ENCODE measurements at regions not wholly inside any gene's neighbourhood (a gene's known extent, or its start where the extent isn't known, plus 50 kb on each side); places are given as distances from the start of the nearest gene placed in this dataset.

DNA sequence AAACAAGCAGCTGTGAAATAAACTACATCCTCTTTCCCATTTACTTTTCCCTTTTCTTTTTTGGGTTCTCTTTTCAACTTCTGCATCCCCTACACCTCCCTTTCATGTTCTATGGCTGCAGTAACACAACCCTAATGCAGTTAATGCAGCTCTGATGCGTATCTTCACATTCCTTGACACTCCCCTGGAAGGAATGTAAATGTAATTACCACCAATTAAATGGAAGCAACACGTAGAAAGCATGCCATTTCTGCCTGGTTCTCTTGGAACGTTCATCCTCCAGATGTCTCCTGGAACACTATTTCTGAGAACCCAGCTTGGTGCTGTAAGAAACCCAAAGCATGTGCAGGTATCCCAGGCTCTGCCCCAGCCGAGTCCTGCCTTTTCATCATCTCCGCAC, 166.8 kb upstream of the FREM2 start:
- DNase-seq = no peak

DNA sequence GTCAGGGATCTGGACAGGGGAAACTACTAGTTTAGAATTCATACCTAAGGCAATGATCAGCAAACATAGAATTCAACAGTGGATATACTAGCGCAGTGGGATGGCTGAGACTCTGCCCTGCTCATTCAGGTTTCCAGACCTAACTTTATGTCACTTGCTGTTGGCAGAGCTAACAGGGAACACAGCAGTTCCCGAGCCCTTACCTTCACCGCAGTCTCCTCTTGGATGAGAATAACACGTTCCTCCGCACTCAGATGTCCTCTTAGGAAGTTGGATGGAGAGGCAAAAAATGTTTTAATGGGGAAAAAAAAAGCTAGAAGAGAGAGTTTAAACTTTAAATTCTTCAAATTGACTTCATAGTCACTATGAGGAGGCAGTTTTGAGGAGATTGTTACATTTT, 159.7 kb upstream of the FREM2 start:
- DNase-seq = no peak

DNA sequence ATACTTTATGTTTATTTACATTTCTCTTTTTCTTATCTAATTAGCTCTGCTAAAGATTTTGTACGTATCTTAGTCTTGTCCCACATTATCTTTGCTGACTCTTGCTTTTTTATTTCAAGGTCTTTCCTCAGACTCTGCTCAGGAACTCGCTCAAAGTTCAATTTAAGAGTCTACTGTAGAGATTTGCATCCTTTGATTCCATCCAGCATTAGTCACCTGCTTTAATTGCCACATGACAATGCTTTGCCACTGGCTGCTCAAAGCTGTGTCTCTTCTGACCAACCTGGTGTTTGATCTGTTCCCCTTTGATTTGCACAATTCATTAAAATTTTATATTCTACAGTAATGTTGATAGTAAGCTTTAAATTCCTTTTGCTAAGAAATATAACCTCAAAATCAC, 157.9 kb upstream of the FREM2 start:
- DNase-seq = no peak

DNA sequence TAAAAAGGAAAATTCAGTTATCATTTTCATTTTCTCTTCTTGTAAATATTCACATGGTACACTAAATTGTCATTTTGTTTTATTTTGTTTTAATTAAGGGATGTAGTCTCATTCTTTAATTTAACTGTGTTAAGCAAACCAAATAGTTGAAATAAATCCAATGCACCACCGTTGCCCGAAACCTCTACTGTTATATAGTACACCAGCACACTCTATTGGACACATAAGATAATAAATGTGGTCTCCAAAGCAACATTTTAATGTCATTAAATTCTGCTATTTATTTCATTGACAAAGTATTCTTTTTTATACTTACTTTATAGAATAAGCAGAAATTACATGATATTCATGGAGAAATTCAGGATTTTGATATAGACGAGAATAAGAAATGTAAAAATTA, 156.4 kb upstream of the FREM2 start:
- DNase-seq = no peak

DNA sequence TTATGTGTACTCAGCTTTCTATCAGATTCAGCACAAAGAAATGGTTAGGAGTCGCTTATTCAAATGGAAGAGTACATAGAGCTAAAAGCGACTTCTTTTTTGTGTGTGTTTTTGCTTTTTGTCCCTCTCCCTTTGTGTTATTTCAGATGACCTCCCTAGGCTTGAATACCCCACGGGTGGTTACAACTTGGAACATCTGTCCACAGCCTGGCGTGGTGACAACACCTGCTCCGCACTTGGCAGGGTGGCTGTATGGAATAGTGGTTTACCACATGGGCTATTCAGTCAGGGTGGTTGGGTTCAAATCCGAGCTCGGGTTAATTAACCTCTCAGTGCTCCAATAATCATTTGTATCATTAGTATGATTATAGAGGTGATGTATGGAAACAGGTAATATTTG, 151.6 kb upstream of the FREM2 start:
- DNase-seq = no peak

DNA sequence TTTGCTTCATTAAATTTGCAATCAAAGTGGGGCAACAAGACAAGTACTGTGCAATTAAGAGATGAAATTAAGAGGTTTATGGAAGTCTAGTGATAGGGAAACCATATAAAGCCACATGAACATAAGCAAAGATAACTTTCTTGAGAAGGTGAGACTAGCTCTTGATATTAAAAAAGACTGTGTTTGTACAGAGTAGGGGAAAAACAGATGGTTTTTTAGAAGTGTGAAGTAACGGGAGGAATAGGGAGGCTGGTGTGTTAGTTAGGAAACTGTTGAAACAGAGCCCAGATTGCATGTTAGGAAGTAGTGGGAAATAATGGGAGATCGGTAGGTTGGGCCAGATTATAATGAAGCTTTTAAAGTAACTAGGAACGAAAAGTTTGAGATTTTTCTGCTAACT, 149.8 kb upstream of the FREM2 start:
- no peak for DNase-seq

DNA sequence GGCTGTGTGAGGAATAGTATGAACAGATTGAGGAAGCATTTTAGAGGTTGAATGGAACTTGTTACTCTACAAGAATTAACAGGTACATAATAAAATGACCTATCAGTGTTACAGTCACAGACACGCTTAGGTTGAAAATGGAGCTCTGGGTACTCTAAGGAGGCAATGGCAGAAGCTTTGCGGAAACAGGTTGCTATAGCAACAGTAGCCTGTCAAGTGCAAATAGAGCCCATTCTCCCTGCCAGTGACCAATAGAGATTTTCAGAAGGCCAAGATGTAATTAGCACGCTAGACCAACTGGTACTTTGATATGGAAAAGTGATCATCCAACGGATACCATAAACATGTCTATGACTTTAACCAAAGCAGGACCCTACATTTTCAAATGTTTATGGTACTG, 148.5 kb upstream of the FREM2 start:
- no peak for DNase-seq

DNA sequence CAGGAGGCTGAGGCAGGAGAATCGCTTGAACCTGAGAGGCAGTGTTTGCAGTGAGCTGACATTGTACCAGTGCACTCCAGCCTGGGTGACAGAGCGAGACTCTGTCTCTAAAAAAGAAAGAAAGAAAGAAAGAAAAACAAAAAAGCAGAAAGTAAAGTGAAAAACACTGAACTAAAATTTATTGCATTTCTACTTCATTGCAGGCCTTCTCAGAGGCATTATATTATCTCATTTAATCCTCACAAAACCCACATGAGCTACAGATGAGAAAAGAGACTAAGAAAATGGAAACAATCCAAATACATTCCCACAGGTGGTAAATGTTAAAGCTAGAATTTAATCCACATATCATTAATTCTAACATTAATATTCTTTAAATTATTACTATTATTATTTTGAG, 147.2 kb upstream of the FREM2 start:
- DNase-seq = no peak

DNA sequence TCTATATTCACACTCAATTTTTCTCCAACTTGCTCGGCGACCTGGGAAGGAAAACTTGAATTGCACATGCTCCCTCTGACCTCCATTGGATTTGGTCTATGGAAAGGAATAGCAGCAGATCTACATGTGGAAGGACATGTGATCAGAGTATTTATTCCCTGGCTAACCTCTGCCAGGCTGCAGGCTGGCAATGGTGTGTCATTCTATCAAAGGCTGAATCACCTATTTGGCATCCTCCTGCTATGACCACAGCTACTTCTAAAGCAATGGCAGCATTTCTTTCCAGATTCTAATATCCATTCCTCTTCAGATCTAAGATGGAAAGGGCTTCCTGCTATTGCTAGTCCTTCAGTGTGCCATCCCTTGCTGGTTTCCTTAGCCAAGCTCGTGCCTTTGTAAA, 144.3 kb upstream of the FREM2 start:
- no peak for DNase-seq

DNA sequence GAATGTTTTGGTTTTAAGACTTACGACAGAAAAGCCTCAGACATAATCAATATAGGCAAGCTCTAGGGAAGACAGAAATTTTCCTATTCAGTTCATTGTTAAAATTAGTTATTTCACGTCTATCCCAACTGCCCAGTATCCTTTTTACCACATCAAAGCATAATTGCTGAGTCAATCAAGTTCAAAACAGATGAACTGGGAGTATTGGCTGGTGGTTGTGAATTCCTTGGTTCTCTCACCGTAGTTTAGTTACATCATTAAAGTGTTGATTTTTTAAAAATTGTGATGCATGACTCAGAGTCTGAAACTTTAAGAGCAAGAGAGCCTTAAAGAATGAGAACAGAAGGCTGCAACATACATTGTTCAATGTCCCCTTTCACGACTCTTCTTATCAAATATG, 143.3 kb upstream of the FREM2 start:
- DNase-seq = no peak

DNA sequence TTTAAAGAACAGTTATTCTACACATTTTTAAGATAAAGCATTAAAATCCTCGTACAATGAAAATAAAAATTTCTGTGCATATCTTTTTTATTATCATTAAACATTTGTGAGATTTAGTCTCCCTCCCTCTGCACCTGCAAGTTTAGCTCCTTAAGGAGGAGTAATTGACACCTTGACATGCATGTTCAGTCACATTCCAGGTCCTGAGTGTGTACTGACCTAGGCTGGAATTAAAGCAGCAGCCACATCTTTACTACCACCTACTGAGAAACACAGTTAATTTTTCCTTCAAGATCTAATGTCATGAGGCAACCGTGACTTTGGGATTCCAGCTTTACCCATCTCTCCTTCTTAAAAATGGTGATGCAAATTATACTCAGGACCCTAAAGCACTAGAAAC, 123.1 kb upstream of the FREM2 start:
- no peak for DNase-seq

DNA sequence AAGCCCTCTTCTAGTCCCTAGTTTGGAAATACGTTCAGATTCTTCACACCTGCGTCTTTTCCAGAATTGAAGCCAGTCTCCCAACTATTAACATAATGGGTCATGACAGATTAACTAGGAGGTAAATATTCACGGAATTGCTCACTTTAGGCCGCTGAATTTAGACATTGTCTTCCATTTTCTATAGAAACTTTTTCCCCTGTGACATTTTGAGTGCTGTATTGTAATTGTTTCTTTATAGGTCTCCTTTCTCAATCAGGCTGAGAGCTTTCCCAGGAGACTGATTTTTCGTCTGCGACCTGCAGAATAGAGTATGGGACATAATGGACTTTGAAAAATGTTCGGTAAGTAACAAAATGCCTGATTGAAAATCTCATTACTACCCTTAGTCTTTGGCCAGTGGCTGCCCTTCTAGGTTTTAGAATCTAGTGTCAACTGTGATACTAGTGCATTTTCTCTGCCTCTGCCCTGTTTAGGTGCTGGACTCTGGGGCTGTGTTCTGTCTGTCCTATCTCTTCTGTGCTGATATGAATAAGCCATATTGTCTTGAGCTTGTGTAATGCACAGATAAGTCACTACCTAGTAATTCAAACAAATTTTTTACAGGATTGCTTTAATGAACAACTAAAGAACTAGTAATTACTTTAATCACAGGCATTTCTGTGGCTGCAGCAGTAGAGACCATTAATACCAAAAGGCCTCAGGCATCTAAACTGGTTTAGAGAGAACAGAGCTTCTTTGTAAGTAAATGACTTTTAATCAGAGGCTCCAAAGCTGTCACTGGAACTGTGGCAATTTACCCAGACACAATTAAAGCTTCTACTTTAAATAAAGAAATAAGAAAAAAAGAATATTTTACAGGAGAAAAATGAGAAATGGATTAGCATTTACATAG, 122.4 kb upstream of the FREM2 start:
- no peak for DNase-seq

DNA sequence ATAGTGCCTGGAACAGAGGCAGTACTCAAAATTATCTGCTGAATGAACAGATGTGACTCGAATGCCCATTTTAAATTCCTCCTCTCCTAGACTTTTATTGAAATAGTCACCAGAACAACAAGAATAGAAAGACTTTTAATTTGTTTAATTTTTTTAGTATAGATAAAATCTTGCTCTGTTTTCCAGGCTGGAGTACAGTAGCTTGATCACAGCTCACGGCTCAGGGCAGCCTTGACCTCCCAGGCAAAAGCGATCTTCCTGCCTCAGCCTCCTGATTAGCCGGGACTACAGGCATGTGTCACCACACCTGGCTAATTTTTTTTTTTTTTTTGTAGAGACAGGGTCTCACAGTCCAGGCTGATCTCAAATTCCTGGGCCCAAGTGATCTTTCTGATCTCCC, 120.9 kb upstream of the FREM2 start:
- no peak for DNase-seq

DNA sequence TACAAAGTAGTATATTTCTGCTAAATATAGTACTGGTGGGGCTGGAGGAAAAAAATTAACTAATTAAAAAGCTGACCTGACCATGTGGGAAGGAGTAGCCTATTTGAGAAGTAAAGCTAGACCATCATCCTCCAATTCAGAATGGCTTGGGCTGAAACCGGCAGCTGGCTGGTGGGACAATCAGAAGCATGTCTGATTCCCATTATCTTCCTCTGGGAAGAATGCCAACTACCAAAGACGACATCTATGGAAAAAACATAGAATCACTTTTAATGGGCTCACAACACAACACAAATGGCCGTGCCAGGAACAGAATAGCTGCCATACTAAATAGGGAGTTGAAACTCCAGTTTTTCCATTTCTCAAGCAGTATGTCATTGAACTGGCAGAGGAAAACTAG, 120.4 kb upstream of the FREM2 start:
- DNase-seq = no peak

DNA sequence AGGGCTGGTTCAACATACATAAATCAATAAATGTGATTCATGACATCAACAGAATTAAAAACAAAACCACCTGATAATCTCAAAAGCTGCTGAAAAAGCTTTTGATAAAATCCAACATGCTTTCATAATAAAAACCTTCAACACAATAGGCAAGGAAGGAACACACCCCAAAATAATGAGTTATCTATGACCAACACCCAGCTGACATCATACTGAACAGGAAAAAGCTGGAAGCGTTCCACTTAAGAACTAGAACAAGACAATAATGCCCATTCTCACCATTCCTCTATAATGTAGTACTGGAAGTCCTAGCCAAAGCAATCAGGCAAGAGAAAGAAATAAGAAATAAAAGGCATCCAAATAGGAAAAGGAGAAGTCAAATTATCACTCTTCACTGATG, 116.2 kb upstream of the FREM2 start:
- no peak for DNase-seq

DNA sequence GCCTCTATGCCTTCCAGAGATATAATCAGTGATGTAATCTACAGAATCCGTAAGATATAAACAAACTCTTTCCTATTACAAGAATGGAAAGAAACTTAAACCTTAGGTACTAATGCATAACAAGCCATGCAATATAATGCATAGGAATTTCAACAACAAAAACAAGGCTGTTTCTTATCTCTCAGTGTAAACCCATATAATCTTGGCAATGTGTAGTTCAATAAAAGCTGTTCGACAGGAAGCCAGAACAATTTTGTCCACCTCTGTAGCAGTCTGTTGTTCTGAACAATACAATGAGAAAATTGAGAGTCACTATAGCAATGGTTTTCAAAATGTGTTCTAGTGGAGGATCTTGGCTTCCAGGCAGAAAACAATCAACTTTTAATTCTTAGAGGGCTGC, 111.5 kb upstream of the FREM2 start:
- no peak for DNase-seq

DNA sequence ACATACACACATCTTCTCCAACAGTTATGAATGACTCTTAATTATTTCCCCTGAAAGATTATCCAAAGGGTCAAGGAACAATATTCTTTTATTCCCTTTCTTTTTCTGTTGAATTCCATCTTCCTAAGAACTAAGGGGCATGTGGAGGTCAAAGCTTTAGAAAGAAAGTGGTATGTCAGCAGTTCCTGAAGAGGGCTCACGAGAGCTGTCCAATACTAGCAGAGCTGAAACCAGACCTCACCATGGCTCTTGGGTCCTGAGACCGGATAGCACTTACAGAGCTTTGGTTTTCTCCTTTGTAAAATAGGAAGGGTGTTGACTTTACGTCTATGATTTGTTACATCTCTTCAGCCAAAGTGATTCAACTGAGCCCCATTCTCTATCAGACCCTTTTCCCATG, 109.8 kb upstream of the FREM2 start:
- DNase-seq = no peak

DNA sequence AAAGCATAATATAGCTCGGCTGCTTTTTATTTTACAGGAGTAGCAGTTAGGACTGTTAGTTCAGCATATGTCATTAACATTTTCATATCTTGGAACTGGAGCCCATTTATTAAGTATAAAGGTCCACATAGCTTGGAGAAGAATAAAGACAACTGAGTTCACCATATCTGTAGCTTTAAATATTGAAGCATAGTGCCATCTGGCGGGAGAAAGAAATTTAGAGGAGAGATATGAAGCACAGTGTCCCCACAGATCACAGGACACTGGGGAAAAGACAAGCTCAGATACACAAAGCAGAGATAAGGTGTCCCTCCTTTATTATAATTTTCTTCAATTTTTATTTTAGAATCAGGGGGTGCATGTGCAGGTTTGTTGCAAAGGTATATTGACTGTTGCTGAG, 104.7 kb upstream of the FREM2 start:
- peak; percentile 12 for DNase-seq

DNA sequence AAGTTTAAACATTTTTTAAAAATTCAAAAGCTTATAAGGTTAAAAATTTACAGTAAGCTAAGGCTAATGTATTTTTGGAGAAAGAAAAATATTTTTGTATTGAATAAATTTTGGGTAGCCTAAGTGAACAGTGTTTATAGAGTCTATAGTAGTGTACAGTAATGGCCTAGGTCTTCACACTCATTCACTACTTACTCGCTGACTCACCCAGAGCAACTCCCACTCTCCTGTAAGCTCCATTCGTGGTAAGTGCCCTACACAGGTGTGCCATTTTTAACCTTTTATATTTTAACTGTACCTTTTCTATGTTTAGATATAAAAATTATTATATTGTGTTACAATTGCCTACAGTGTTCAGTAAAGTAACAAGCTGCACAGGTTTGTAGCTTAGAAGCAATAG, 96.6 kb upstream of the FREM2 start:
- no peak for DNase-seq

DNA sequence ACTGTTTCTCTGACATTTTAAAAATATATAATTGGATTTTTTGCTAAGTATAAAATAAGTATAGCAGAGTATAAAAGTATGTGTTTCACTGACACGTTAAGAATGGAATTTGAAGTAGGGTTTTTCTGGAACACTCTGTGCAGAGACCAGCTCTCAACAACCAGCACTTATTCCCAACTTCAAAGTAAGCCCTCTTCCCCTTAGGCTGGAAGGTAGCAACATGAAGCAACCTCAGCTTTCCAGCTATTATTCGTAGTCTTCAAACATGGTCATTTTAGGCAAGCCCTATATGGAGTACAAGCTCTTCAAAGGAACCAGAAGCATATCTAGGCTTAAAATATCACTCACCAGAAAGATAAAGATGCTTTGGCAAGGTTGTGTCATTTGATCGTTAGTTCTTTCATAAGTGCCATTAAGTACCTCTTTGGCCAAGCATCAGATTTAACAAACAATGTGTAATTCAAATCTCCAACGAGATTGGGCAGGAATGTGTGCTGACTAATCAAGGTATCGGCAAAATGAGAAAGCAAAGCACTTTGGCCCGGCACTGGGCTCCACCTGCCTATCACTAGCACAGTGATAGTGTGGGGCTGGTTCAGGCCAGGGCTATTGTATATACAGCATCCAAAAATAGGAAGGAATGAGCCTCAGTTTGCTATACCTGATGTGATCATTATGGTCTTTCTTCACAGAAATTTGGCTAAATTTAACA, 95.9 kb upstream of the FREM2 start:
- no peak for DNase-seq

DNA sequence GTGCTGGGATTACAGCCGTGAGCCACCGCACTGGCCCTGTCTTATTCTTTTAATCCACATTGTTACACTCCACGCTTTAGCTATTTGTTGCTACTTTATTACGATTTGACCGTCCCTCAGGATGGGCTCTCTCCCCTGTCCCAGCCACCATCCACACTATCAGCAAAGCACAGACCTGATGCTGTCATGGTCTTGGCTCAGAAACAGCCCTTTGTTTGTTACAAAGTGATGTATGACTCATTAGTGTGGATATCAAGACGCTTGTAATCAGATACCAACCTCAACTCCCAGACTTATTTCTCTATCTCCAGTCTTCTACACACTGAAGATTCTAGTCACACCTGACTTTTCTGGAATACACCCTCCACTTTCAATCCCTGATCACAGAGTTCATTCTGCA, 84.6 kb upstream of the FREM2 start:
- no peak for DNase-seq

DNA sequence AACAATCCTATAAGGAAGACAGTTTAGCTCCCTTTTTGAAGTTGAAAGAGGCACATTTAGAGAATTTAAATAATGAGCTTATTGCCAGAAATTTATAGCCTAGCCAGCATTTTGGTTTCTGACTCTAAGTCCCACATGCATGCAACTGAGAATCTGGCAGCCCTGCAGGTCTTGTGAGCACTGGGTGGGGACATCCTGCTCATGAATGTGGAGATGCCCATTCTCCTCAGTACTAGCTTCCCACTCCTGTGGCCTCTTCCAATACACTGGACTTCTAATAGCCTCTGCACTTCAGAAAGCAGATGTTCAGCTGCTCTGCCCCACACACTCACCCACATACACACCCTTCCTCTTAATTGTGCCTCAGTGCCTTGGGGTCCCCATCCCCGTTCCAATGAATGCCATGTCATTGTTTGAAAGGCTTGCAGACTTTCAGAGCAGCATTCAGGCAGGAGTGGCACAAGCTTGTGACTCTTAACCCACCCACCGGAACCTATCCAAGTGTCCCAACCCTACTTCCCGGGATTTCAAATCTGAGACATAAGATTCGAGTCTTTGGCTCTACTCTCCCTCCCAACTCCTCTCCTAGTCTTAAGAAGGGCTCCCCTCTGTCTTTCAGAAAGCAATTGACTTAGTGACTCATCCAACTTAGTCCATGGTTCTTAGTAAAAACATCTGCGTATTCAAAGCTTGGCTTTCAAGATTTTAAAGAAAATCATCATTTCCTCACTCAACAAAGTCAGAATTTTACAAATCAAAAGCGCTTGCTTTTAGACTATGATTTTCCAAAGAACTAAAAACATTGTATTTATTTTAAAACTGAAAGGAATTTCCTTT, 80.0 kb upstream of the FREM2 start:
- no peak for DNase-seq

DNA sequence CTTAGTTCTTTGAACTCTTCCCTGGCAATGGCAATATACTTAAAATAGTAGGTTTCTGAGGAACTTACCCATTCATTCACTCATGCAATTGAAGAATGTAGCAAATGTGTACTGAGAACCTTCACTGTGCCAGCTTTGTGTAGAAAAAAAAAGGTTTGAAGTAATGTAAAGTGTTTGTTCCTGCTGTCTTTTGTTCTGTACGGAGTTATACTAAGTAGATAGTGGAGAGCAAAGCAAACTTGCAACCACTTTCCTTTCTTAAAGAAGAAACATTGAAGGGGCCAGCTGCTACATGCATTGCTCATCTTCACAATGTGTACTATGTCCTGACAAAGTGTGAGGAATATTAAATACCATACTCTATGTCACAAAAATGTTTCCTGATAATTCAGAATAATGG, 68.9 kb upstream of the FREM2 start:
- DNase-seq = no peak

DNA sequence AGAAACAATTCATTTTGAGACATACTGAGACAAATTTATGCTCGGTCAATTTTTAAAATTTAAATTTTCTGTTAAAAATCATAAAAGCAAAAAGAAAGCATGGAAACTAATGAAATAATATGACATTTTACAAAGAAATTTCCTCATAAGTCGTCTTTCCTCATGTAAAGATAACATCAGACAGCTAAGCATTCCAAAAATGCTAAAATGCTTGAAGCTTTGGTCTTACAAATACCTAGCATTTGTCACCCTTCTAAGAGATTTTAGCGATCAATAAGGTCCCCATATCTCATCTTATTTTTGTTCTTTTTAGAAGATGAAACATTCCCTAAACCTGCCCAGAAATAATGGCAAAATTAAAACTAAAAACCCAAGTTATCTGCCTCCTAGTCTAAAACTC, 68.5 kb upstream of the FREM2 start:
- no peak for DNase-seq

Data from NCI-H2171 treated with DMSO at 0.1 percent for 48 hours (cell line).